ENCODE measurements at regions not wholly inside any gene's neighbourhood (a gene's known extent, or its start where the extent isn't known, plus 50 kb on each side); places are given as distances from the start of the nearest gene placed in this dataset.

DNA sequence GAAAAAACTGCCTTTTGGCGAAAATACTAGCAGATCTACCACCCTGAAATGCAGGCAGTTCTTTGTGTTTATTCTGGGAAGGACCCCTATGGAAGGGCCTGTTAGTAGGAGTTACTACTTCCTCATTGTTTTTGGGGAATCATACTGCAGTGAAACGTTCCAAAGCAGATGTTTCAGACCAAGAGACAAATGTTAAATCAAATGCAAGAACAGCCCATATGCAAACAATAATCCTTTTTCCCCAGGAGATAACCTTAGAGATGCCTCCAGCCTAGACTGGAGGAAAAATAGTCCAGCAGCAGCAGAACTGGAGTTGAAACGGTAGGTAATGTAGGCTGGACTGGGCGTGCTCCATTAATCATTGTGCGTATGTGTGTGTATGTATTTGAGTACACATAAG, 65.9 kb upstream of the VWDE start:
- Histone ChIP-seq H3K27me3 (ENCODE audit: low read length) (no peaks in the 10 kb centered on the region), H3K9me2 (replicated peaks; ENCODE audit: insufficient read depth, low read length) (no peaks in the 10 kb centered on the region), H3K79me2 (ENCODE audit: insufficient read depth, low read length) (no peaks in the 10 kb centered on the region), H4K20me1 (ENCODE audit: low read depth, low read length) (no peaks in the 10 kb centered on the region), H3K9me3 (ENCODE audit: insufficient read depth, low read length) (no peaks in the 10 kb centered on the region), H2AFZ (ENCODE audit: low read depth, low read length, severe bottlenecking) (no peak overlapping the region), H3K27ac (ENCODE audit: low read depth, low read length) (no peak overlapping the region), H3K4me3 (ENCODE audit: insufficient read depth, low read length, poor library complexity, severe bottlenecking) (no peak overlapping the region), H3K9ac (ENCODE audit: low read length) (no peak overlapping the region), H3K4me2 (ENCODE audit: low read depth, low read length, poor library complexity, severe bottlenecking) (no peak overlapping the region), H3F3A (ENCODE audit: insufficient read depth) (no peaks in the 10 kb centered on the region), H3K36me3 (ENCODE audit: low read length) (no peaks in the 10 kb centered on the region)
- TF ChIP-seq EZH2phosphoT487 (conservative IDR thresholded peaks at IDR 0.05; ENCODE audit: low read length): no peak
- TF ChIP-seq, protein P1, sequence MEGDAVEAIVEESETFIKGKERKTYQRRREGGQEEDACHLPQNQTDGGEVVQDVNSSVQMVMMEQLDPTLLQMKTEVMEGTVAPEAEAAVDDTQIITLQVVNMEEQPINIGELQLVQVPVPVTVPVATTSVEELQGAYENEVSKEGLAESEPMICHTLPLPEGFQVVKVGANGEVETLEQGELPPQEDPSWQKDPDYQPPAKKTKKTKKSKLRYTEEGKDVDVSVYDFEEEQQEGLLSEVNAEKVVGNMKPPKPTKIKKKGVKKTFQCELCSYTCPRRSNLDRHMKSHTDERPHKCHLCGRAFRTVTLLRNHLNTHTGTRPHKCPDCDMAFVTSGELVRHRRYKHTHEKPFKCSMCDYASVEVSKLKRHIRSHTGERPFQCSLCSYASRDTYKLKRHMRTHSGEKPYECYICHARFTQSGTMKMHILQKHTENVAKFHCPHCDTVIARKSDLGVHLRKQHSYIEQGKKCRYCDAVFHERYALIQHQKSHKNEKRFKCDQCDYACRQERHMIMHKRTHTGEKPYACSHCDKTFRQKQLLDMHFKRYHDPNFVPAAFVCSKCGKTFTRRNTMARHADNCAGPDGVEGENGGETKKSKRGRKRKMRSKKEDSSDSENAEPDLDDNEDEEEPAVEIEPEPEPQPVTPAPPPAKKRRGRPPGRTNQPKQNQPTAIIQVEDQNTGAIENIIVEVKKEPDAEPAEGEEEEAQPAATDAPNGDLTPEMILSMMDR (IDR thresholded peaks at IDR 0.05; ENCODE audit: insufficient read depth, low read length, poor library complexity, severe bottlenecking): no peak

DNA sequence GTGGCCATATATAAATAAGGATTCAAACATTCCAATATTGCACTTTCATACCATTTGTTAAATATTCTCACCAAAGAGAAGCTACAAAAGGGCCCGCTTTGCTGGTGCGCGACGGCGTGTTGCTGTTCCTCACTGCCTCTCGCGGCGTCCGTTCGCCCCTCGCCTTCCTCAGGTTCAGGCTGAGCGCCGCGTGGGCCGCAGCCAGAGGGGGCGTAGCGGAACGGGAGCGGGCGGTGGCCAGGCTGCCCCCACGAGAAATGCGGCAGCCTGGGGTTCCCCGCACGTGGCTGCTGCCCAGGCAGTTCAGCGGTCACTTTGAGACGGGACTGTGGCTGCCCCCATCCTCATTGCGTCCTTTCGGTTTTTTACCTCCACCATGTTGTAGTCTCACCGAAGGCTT, 67.3 kb upstream of the VWDE start:
- no peak for TF ChIP-seq EZH2phosphoT487 (conservative IDR thresholded peaks at IDR 0.05; ENCODE audit: low read length)
- TF ChIP-seq, protein P1 (IDR thresholded peaks at IDR 0.05; ENCODE audit: insufficient read depth, low read length, poor library complexity, severe bottlenecking): no peak
- Histone ChIP-seq H3K27me3 (ENCODE audit: low read length) (no peaks in the 10 kb centered on the region), H3K4me2 (ENCODE audit: low read depth, low read length, poor library complexity, severe bottlenecking) (no peak overlapping the region), H3K79me2 (ENCODE audit: insufficient read depth, low read length) (no peaks in the 10 kb centered on the region), H3K27ac (ENCODE audit: low read depth, low read length) (no peak overlapping the region), H3K4me3 (ENCODE audit: insufficient read depth, low read length, poor library complexity, severe bottlenecking) (no peak overlapping the region), H3K9me2 (replicated peaks; ENCODE audit: insufficient read depth, low read length) (no peaks in the 10 kb centered on the region), H3K9me3 (ENCODE audit: insufficient read depth, low read length) (no peaks in the 10 kb centered on the region), H2AFZ (ENCODE audit: low read depth, low read length, severe bottlenecking) (no peak overlapping the region), H4K20me1 (ENCODE audit: low read depth, low read length) (no peaks in the 10 kb centered on the region), H3K36me3 (ENCODE audit: low read length) (no peaks in the 10 kb centered on the region), H3K9ac (ENCODE audit: low read length) (no peak overlapping the region), H3F3A (ENCODE audit: insufficient read depth) (no peaks in the 10 kb centered on the region)

DNA sequence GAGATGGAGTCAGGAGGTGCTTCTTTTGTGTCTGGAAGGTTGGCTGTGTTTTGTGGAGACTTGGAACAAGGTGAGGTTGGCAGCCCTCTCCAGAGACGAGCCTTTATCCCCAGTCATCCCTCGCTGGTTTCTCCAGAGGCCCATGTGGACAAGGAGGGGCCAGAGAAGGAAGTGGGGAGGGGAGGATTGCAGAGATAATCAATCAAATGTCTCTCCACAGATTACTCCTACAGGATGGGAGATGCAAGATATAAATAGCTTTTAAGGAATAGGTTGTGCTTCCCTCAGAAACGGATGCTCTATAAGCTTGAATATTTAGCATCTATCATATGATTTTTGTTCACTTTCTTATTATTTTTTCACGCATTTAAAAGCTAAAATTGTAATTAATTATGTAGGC, 70.4 kb upstream of the VWDE start:
- Histone ChIP-seq H3K79me2 (ENCODE audit: insufficient read depth, low read length) (no peaks in the 10 kb centered on the region), H3K4me2 (ENCODE audit: low read depth, low read length, poor library complexity, severe bottlenecking) (no peak overlapping the region), H3K9ac (ENCODE audit: low read length) (no peak overlapping the region), H3K27me3 (ENCODE audit: low read length) (no peaks in the 10 kb centered on the region; the same call in 1 of the 2 replicates), H3K9me3 (ENCODE audit: insufficient read depth, low read length) (no peaks in the 10 kb centered on the region), H3K9me2 (replicated peaks; ENCODE audit: insufficient read depth, low read length) (no peaks in the 10 kb centered on the region), H3K27ac (ENCODE audit: low read depth, low read length) (no peak overlapping the region), H3K36me3 (ENCODE audit: low read length) (no peaks in the 10 kb centered on the region), H3K4me3 (ENCODE audit: insufficient read depth, low read length, poor library complexity, severe bottlenecking) (no peak overlapping the region), H4K20me1 (ENCODE audit: low read depth, low read length) (no peaks in the 10 kb centered on the region), H2AFZ (ENCODE audit: low read depth, low read length, severe bottlenecking) (no peak overlapping the region), H3F3A (ENCODE audit: insufficient read depth) (no peaks in the 10 kb centered on the region)
- TF ChIP-seq EZH2phosphoT487 (conservative IDR thresholded peaks at IDR 0.05; ENCODE audit: low read length): no peak
- TF ChIP-seq, protein P1 (IDR thresholded peaks at IDR 0.05; ENCODE audit: insufficient read depth, low read length, poor library complexity, severe bottlenecking): no peak

Measured in SU-DHL-6 (cell line).